DND-41 (cell line): ENCODE measurements at regions not wholly inside any gene's neighbourhood (a gene's known extent, or its start where the extent isn't known, plus 50 kb on each side); places are given as distances from the start of the nearest gene placed in this dataset.

Experiments
- ATAC-seq: fragments of 200-7000 bp; cut with Tn5 transposase; 3 replicates; pipeline ENCODE4 v1.9.1; 2021; ENCODE audit warnings: low read depth; ENCODE audit not compliant: insufficient read depth
- DNase-seq: peaks from one replicate; pipeline ENCODE4 v3.0.0-alpha.2; 2020
- H2AFZ ChIP-seq: 2 replicates; pipeline ENCODE4 v1.6.0; 2012; ENCODE audit warnings: low read depth, low read length
- H3K27ac ChIP-seq: 2 replicates; pipeline ENCODE4 v1.5.1; 2012; ENCODE audit warnings: low read length, inconsistent platforms
- H3K27me3 ChIP-seq: fragments of 200-600 bp; sonication (generic); 2 replicates; pipeline ENCODE4 v1.6.0; 2012; ENCODE audit warnings: low read length, mild to moderate bottlenecking, inconsistent platforms; ENCODE audit not compliant: insufficient read depth, poor library complexity
- H3K36me3 ChIP-seq: 2 replicates; pipeline ENCODE4 v1.5.1; 2012; ENCODE audit warnings: low read length, inconsistent platforms; ENCODE audit not compliant: insufficient read depth
- H3K4me1 ChIP-seq: 2 replicates; pipeline ENCODE4 v1.5.1; 2012; ENCODE audit warnings: mild to moderate bottlenecking, low read length; ENCODE audit not compliant: insufficient read depth
- H3K4me2 ChIP-seq: 2 replicates; pipeline ENCODE4 v1.6.0; 2012; ENCODE audit warnings: mild to moderate bottlenecking, moderate library complexity, low read length, inconsistent platforms; ENCODE audit not compliant: insufficient read depth
- H3K4me3 ChIP-seq, 2 experiments: fragments of 200-600 bp in 1 of 2; shearing (Covaris generic) in 1 of 2; 2 replicates each; pipeline ENCODE4 v1.5.1; 2012 to 2016; ENCODE audit warnings: inconsistent platforms in 2 of 2, low read length in 2 of 2, mild to moderate bottlenecking in 2 of 2, low read depth in 1 of 2, moderate library complexity in 1 of 2
- H3K79me2 ChIP-seq: 2 replicates; pipeline ENCODE4 v1.6.0; 2012; ENCODE audit warnings: low read length, inconsistent platforms; ENCODE audit not compliant: insufficient read depth
- H3K9ac ChIP-seq: 2 replicates; pipeline ENCODE4 v1.6.0; 2012; ENCODE audit warnings: low read depth, mild to moderate bottlenecking, inconsistent platforms, low read length, moderate library complexity
- H3K9me3 ChIP-seq: 2 replicates; pipeline ENCODE4 v1.5.1; 2012; ENCODE audit warnings: low read length, moderate library complexity, mild to moderate bottlenecking, inconsistent platforms; ENCODE audit not compliant: insufficient read depth, severe bottlenecking
- H4K20me1 ChIP-seq: 2 replicates; pipeline ENCODE4 v1.6.0; 2012; ENCODE audit warnings: low read length; ENCODE audit not compliant: insufficient read depth
- CTCF ChIP-seq: IDR thresholded peaks from 2 replicates; pipeline ENCODE4 v1.5.1; 2012; ENCODE audit warnings: borderline replicate concordance, low read length, moderate library complexity, mild to moderate bottlenecking; ENCODE audit not compliant: poor library complexity, severe bottlenecking; ENCODE audit errors: extremely low read depth
- EZH2 ChIP-seq: IDR thresholded peaks from 3 replicates; pipeline ENCODE4 v1.6.1; 2012; ENCODE audit warnings: borderline replicate concordance, low read depth, mild to moderate bottlenecking, moderate library complexity, low read length, inconsistent platforms; ENCODE audit not compliant: severe bottlenecking

GRCh38 chr6:6993503-6994237 is 114.1 kb upstream of the RREB1 start:
- no peaks in the 10 kb centered on the region for H3K4me1 ChIP-seq
- no peak overlapping the region for H3K4me3 ChIP-seq
- ATAC-seq (no peak), DNase-seq (no peak)
- no peaks in the 10 kb centered on the region for H3K27me3 ChIP-seq
- no peaks in the 10 kb centered on the region for H3K36me3 ChIP-seq
- H3K79me2 ChIP-seq = no peaks in the 10 kb centered on the region
- no peak overlapping the region for H2AFZ ChIP-seq
- H3K4me2 ChIP-seq = no peak overlapping the region
- no peaks in the 10 kb centered on the region for H3K9me3 ChIP-seq
- TF ChIP-seq EZH2 (no peak), CTCF (no peak)
- no peak overlapping the region for H3K9ac ChIP-seq
- no peaks in the 10 kb centered on the region for H4K20me1 ChIP-seq
- no peak overlapping the region for H3K27ac ChIP-seq

GRCh38 chr6:6994796-6995195 is 113.0 kb upstream of the RREB1 start:
- TF ChIP-seq CTCF (no peak), EZH2 (no peak)
- no peak overlapping the region for H3K4me3 ChIP-seq
- H3K4me2 ChIP-seq = no peak overlapping the region
- no peaks in the 10 kb centered on the region for H4K20me1 ChIP-seq
- no peaks in the 10 kb centered on the region for H3K79me2 ChIP-seq
- H3K4me1 ChIP-seq = no peaks in the 10 kb centered on the region
- no peak overlapping the region for H3K27ac ChIP-seq
- H3K36me3 ChIP-seq = no peaks in the 10 kb centered on the region
- H3K27me3 ChIP-seq = no peaks in the 10 kb centered on the region
- no peak for DNase-seq
- H3K9me3 ChIP-seq = no peaks in the 10 kb centered on the region
- no peak overlapping the region for H2AFZ ChIP-seq
- H3K9ac ChIP-seq = no peak overlapping the region
- ATAC-seq = no peak

- no peak overlapping the region for H3K9ac ChIP-seq
- ATAC-seq (no peak), DNase-seq (no peak)
- TF ChIP-seq CTCF (no peak), EZH2 (no peak)
- H3K79me2 ChIP-seq = no peaks in the 10 kb centered on the region
- no peak overlapping the region for H3K4me3 ChIP-seq
- no peaks in the 10 kb centered on the region for H3K4me1 ChIP-seq
- no peak overlapping the region for H3K27ac ChIP-seq
- no peak overlapping the region for H2AFZ ChIP-seq
- H3K36me3 ChIP-seq = no peaks in the 10 kb centered on the region
- no peaks in the 10 kb centered on the region for H4K20me1 ChIP-seq
- no peak overlapping the region for H3K4me2 ChIP-seq
- no peaks in the 10 kb centered on the region for H3K9me3 ChIP-seq
- H3K27me3 ChIP-seq = no peaks in the 10 kb centered on the region
Observed at GRCh38 chr6:6995328-6995727, 112.4 kb upstream of the RREB1 start.

GRCh38 chr6:6996124-6996523 is 111.6 kb upstream of the RREB1 start:
- H4K20me1 ChIP-seq = no peaks in the 10 kb centered on the region
- H3K4me2 ChIP-seq = no peak overlapping the region
- TF ChIP-seq CTCF (no peak), EZH2 (no peak)
- no peaks in the 10 kb centered on the region for H3K36me3 ChIP-seq
- H3K79me2 ChIP-seq = no peaks in the 10 kb centered on the region
- no peaks in the 10 kb centered on the region for H3K27me3 ChIP-seq
- H3K9me3 ChIP-seq = no peaks in the 10 kb centered on the region
- DNase-seq (no peak), ATAC-seq (no peak)
- no peaks in the 10 kb centered on the region for H3K4me1 ChIP-seq
- no peak overlapping the region for H3K4me3 ChIP-seq
- H3K9ac ChIP-seq = no peak overlapping the region
- H2AFZ ChIP-seq = no peak overlapping the region
- H3K27ac ChIP-seq = no peak overlapping the region
